OCI-LY7 (cell line): ENCODE measurements at regions not wholly inside any gene's neighbourhood (a gene's known extent, or its start where the extent isn't known, plus 50 kb on each side); places are given as distances from the start of the nearest gene placed in this dataset.

Source experiments
- BruUV-seq: library from RNA; stranded (reverse); fragments of 400-500 nt; replicated peaks from 2 replicates; lab custom pipeline; 2021; lab: Mats Ljungman, UMichigan
- CTCF ChIA-PET: fragments of 300-600 bp; sonication (Branson Sonifier 250); formaldehyde crosslinking; loops from one replicate; lab custom pipeline; 2022; ENCODE audit warnings: antibody characterized with exemption; ENCODE audit not compliant: unreplicated experiment; lab: Charles Lee
- POLR2A ChIA-PET: fragments of 300-600 bp; sonication (Branson Sonifier 250); formaldehyde crosslinking; loops from one replicate; lab custom pipeline; 2022; ENCODE audit warnings: antibody characterized with exemption; lab: Charles Lee
- DNase-seq: peaks from one replicate; pipeline ENCODE4 v3.0.0-alpha.2; 2015; ENCODE audit warnings: low spot score
- H2AFZ ChIP-seq: fragments of 200-600 bp; sonication (generic), shearing (Covaris generic); 2 replicates; pipeline ENCODE4 v1.6.1; 2014; ENCODE audit warnings: mild to moderate bottlenecking, antibody characterized with exemption, low read length, moderate library complexity
- H3K27ac ChIP-seq: fragments of 200-600 bp; sonication (generic); 2 replicates; pipeline ENCODE4 v1.5.1; 2014; ENCODE audit warnings: mixed run types, low read depth, mild to moderate bottlenecking, moderate library complexity, low read length, inconsistent platforms; ENCODE audit not compliant: poor library complexity, severe bottlenecking
- H3K36me3 ChIP-seq: fragments of 200-600 bp; sonication (generic); 2 replicates; pipeline ENCODE4 v1.6.1; 2014; ENCODE audit warnings: mild to moderate bottlenecking, antibody characterized with exemption, low read length, moderate library complexity, mixed read lengths; ENCODE audit not compliant: insufficient read depth
- H3K4me1 ChIP-seq: fragments of 200-600 bp; sonication (generic); 2 replicates; pipeline ENCODE4 v1.5.1; 2014; ENCODE audit warnings: mild to moderate bottlenecking, low read length; ENCODE audit not compliant: insufficient read depth, poor library complexity, severe bottlenecking
- H3K4me2 ChIP-seq: fragments of 200-600 bp; sonication (generic); 2 replicates; pipeline ENCODE4 v1.6.1; 2014; ENCODE audit warnings: mild to moderate bottlenecking, low read length
- H3K4me3 ChIP-seq: fragments of 200-600 bp; sonication (generic); 2 replicates; pipeline ENCODE4 v1.5.1; 2014; ENCODE audit warnings: mild to moderate bottlenecking, low read depth, low read length; ENCODE audit not compliant: poor library complexity, severe bottlenecking
- H3K79me2 ChIP-seq: fragments of 200-600 bp; sonication (generic); 2 replicates; pipeline ENCODE4 v1.6.1; 2016; ENCODE audit warnings: low read depth, mild to moderate bottlenecking, low read length, moderate library complexity, mixed read lengths; ENCODE audit not compliant: insufficient read depth
- H3K9me2 ChIP-seq: fragments of 200-600 bp; sonication (generic); 2 replicates; pipeline ENCODE4 v1.6.1; 2016; ENCODE audit warnings: mild to moderate bottlenecking, low read length, mixed read lengths; ENCODE audit not compliant: insufficient read depth
- H3K9me3 ChIP-seq: fragments of 200-600 bp; sonication (generic); 2 replicates; pipeline ENCODE4 v1.6.1; 2014; ENCODE audit warnings: mild to moderate bottlenecking, mixed run types, low read length, mixed read lengths
- H4K20me1 ChIP-seq: fragments of 200-600 bp; sonication (generic); 2 replicates; pipeline ENCODE4 v1.6.1; 2014; ENCODE audit warnings: mild to moderate bottlenecking, antibody characterized with exemption, low read length, moderate library complexity, mixed read lengths; ENCODE audit not compliant: insufficient read depth
- EZH2phosphoT487 ChIP-seq: fragments of 200-600 bp; sonication (generic); IDR thresholded peaks from 2 replicates; pipeline ENCODE4 v1.6.1; 2018; ENCODE audit warnings: low read depth, borderline replicate concordance, mild to moderate bottlenecking, mixed run types, antibody characterized with exemption, low read length, moderate library complexity, mixed read lengths
- intact Hi-C: fragments of 100-400 bp; cut with micrococcal nuclease; formaldehyde crosslinking; loops from one replicate; pipeline ENCODE4 v1.10.0; 2022; ENCODE audit not compliant: unreplicated experiment
- TF ChIP-seq, protein P1 (sequence below): fragments of 200-600 bp; sonication (generic); conservative IDR thresholded peaks from 2 replicates; pipeline ENCODE4 v1.5.1; 2014; ENCODE audit warnings: mild to moderate bottlenecking, antibody characterized with exemption, low read length, moderate library complexity, mixed read lengths

GRCh38 chrX:16267431-16267830 is 100.2 kb downstream of the MAGEB17 start:
- TF ChIP-seq, protein P1, sequence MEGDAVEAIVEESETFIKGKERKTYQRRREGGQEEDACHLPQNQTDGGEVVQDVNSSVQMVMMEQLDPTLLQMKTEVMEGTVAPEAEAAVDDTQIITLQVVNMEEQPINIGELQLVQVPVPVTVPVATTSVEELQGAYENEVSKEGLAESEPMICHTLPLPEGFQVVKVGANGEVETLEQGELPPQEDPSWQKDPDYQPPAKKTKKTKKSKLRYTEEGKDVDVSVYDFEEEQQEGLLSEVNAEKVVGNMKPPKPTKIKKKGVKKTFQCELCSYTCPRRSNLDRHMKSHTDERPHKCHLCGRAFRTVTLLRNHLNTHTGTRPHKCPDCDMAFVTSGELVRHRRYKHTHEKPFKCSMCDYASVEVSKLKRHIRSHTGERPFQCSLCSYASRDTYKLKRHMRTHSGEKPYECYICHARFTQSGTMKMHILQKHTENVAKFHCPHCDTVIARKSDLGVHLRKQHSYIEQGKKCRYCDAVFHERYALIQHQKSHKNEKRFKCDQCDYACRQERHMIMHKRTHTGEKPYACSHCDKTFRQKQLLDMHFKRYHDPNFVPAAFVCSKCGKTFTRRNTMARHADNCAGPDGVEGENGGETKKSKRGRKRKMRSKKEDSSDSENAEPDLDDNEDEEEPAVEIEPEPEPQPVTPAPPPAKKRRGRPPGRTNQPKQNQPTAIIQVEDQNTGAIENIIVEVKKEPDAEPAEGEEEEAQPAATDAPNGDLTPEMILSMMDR = no peak
- TF ChIP-seq EZH2phosphoT487 = no peak
- ChIA-PET POLR2A (no interaction called here), CTCF (no interaction called here)
- Histone ChIP-seq H3K9me2 (no peaks in the 10 kb centered on the region), H3K4me1 (no peaks in the 10 kb centered on the region), H3K4me3 (no peak overlapping the region), H3K9me3 (no peaks in the 10 kb centered on the region), H4K20me1 (no peaks in the 10 kb centered on the region), H3K27ac (no peak overlapping the region), H3K4me2 (no peak overlapping the region), H3K36me3 (no peaks in the 10 kb centered on the region), H2AFZ (no peak overlapping the region), H3K79me2 (no peaks in the 10 kb centered on the region)
- intact Hi-C loops = no loop called here
- no TSS peak for BruUV-seq
- no peak for DNase-seq

GRCh38 chrX:16268206-16268605 is 100.9 kb downstream of the MAGEB17 start:
- no peaks in the 10 kb centered on the region for H3K36me3 ChIP-seq
- no peaks in the 10 kb centered on the region for H4K20me1 ChIP-seq
- CTCF ChIA-PET = no interaction called here
- intact Hi-C loops = no loop called here
- no peak overlapping the region for H3K4me2 ChIP-seq
- no peaks in the 10 kb centered on the region for H3K4me1 ChIP-seq
- no peak for DNase-seq
- TF ChIP-seq EZH2phosphoT487 = no peak
- TF ChIP-seq, protein P1 = no peak
- POLR2A ChIA-PET = no interaction called here
- no peak overlapping the region for H3K27ac ChIP-seq
- H3K9me2 ChIP-seq = no peaks in the 10 kb centered on the region
- no peaks in the 10 kb centered on the region for H3K79me2 ChIP-seq
- no TSS peak for BruUV-seq
- no peak overlapping the region for H3K4me3 ChIP-seq
- H2AFZ ChIP-seq = no peak overlapping the region
- no peaks in the 10 kb centered on the region for H3K9me3 ChIP-seq

- Histone ChIP-seq H3K9me3 (no peaks in the 10 kb centered on the region), H3K36me3 (no peaks in the 10 kb centered on the region), H3K27ac (no peak overlapping the region), H3K4me3 (no peak overlapping the region), H3K79me2 (no peaks in the 10 kb centered on the region), H3K9me2 (no peaks in the 10 kb centered on the region), H4K20me1 (no peaks in the 10 kb centered on the region), H3K4me2 (no peak overlapping the region), H2AFZ (no peak overlapping the region), H3K4me1 (no peaks in the 10 kb centered on the region)
- BruUV-seq = no TSS peak
- ChIA-PET POLR2A (no interaction called here), CTCF (no interaction called here)
- no peak for DNase-seq
- intact Hi-C loops = no loop called here
- TF ChIP-seq EZH2phosphoT487 = no peak
- TF ChIP-seq, protein P1 = peak; percentile 41; the same call in 1 of the 2 replicates
Observed at GRCh38 chrX:16278927-16279326, 111.6 kb downstream of the MAGEB17 start.
